HG03558 (cell line): ENCODE measurements at regions not wholly inside any gene's neighbourhood (a gene's known extent, or its start where the extent isn't known, plus 50 kb on each side); places are given as distances from the start of the nearest gene placed in this dataset.

Experiments used
- ATAC-seq: cut with Tn5 transposase; IDR thresholded peaks from one replicate; pipeline ENCODE4 v1.9.1; 2021; ENCODE audit warnings: moderate number of reproducible peaks; ENCODE audit not compliant: unreplicated experiment; ENCODE audit errors: extremely low read depth

GRCh38 chr5:155380480-155380879 lies 366.9 kb downstream of the KIF4B start:
- no peak for ATAC-seq

- no peak for ATAC-seq
These were observed 368.1 kb downstream of the KIF4B start for GRCh38 chr5:155381654-155382053.

- no peak for ATAC-seq
These were observed 375.9 kb downstream of the KIF4B start for GRCh38 chr5:155389498-155389897.

- no peak for ATAC-seq
These were observed 381.2 kb downstream of the KIF4B start for GRCh38 chr5:155394727-155395126.

GRCh38 chr5:155402927-155403640 lies 389.5 kb downstream of the KIF4B start:
- ATAC-seq: no peak

GRCh38 chr5:155406815-155407214 lies 393.3 kb downstream of the KIF4B start:
- ATAC-seq: no peak

- ATAC-seq: no peak
These were observed 394.9 kb downstream of the KIF4B start for GRCh38 chr5:155408465-155408864.

- ATAC-seq: no peak
These were observed 403.2 kb downstream of the KIF4B start for GRCh38 chr5:155416765-155417164.

GRCh38 chr5:155418960-155419579 lies 405.5 kb downstream of the KIF4B start:
- no peak for ATAC-seq

- ATAC-seq: no peak
These were observed 416.6 kb downstream of the KIF4B start for GRCh38 chr5:155430192-155430591.

- no peak for ATAC-seq
These were observed 420.7 kb downstream of the KIF4B start for GRCh38 chr5:155434267-155434666.

GRCh38 chr5:155434681-155435080 lies 421.1 kb downstream of the KIF4B start:
- no peak for ATAC-seq

GRCh38 chr5:155441849-155442248 lies 428.3 kb downstream of the KIF4B start:
- no peak for ATAC-seq

- no peak for ATAC-seq
These were observed 437.6 kb downstream of the KIF4B start for GRCh38 chr5:155451106-155451505.

- ATAC-seq: no peak
These were observed 442.4 kb downstream of the KIF4B start for GRCh38 chr5:155455791-155456514.

GRCh38 chr5:155459889-155460500 lies 446.4 kb downstream of the KIF4B start:
- ATAC-seq: no peak

GRCh38 chr5:155460501-155460931 lies 447.0 kb downstream of the KIF4B start:
- no peak for ATAC-seq

GRCh38 chr5:155461304-155461703 lies 447.7 kb downstream of the KIF4B start:
- no peak for ATAC-seq

- ATAC-seq: no peak
These were observed 453.3 kb downstream of the KIF4B start for GRCh38 chr5:155466851-155467250.

- ATAC-seq: no peak
These were observed 457.5 kb downstream of the KIF4B start for GRCh38 chr5:155471027-155471426.

- no peak for ATAC-seq
These were observed 459.2 kb downstream of the KIF4B start for GRCh38 chr5:155472780-155473179.
